ENCODE measurements at regions not wholly inside any gene's neighbourhood (a gene's known extent, or its start where the extent isn't known, plus 50 kb on each side); places are given as distances from the start of the nearest gene placed in this dataset.

DNA sequence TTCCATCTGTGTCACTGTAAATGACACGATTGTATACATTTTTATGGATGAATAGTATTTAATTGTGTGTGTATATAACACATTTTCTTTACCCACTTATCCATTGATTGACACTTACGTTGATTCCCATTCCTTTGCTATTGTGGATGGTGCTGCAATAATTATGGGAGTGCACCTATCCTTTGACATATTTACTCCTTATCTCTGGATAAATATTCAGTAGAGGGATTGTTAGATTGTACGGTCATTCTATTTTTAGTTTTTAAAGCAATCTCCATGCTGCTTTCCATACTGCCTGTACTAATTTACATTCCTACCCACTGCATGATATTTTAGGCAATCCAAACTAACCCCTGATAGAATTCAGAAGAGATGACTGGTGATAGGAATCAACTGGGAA, 980.1 kb downstream of the FSTL5 start:
- no peak overlapping the region for H3K4me3 Mint-ChIP-seq
- DNase-seq (ENCODE audit: low spot score in 2 of 2, unreplicated experiment in 2 of 2): no peak
- no peaks in the 10 kb centered on the region for H3K27me3 Mint-ChIP-seq (ENCODE audit: low read depth)
- TF ChIP-seq, protein P1, sequence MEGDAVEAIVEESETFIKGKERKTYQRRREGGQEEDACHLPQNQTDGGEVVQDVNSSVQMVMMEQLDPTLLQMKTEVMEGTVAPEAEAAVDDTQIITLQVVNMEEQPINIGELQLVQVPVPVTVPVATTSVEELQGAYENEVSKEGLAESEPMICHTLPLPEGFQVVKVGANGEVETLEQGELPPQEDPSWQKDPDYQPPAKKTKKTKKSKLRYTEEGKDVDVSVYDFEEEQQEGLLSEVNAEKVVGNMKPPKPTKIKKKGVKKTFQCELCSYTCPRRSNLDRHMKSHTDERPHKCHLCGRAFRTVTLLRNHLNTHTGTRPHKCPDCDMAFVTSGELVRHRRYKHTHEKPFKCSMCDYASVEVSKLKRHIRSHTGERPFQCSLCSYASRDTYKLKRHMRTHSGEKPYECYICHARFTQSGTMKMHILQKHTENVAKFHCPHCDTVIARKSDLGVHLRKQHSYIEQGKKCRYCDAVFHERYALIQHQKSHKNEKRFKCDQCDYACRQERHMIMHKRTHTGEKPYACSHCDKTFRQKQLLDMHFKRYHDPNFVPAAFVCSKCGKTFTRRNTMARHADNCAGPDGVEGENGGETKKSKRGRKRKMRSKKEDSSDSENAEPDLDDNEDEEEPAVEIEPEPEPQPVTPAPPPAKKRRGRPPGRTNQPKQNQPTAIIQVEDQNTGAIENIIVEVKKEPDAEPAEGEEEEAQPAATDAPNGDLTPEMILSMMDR (IDR thresholded peaks at IDR 0.05; ENCODE audit: unreplicated experiment): no peak
- H3K36me3 Mint-ChIP-seq: no peaks in the 10 kb centered on the region
- no peaks in the 10 kb centered on the region for H3K9me3 Mint-ChIP-seq
- H3K27ac Mint-ChIP-seq: no peak overlapping the region
- peaks cover 7% of the 10 kb centered on the region for H3K4me1 Mint-ChIP-seq

DNA sequence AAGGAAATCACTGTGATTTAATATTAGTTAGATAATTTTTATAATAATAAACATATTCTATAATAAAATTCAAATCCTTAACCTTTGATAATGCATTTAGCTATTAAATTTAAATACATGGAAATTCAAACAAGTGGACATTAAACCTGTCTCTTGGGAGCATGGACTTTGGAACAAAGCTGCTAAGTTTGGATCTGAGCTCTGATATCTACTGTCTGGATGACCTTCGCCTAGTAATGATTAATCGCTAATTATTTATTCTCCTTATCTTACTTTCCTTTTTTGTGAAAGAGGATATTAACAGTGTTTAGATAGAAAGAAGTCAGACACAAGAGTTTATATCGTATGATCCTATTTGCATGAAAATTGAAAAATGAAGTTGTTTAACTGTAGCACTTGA, 980.9 kb downstream of the FSTL5 start:
- no peaks in the 10 kb centered on the region for H3K36me3 Mint-ChIP-seq
- no peaks in the 10 kb centered on the region for H3K9me3 Mint-ChIP-seq
- no peak overlapping the region for H3K27ac Mint-ChIP-seq
- no peak for DNase-seq (ENCODE audit: low spot score in 2 of 2, unreplicated experiment in 2 of 2)
- no peaks in the 10 kb centered on the region for H3K27me3 Mint-ChIP-seq (ENCODE audit: low read depth)
- peaks cover 7% of the 10 kb centered on the region for H3K4me1 Mint-ChIP-seq
- TF ChIP-seq, protein P1 (IDR thresholded peaks at IDR 0.05; ENCODE audit: unreplicated experiment): no peak
- no peak overlapping the region for H3K4me3 Mint-ChIP-seq

DNA sequence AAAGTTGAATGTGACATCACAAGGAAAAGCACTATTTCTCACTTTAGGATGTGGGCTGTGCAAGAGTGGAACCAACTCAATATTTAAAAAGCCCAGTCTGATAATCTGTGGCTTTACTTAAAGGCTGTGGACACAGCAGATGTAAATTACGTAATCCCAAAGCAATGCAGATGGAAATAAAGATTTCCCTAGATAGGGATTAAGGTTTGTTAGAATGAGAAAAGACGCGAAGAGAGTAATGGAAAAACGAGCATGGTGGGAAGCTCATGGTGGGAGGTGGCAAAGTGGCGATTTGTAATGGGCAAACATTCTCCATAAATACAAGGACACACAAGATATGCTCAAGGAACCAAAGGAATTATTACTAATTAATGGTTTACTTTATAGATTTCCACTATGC, 985.5 kb downstream of the FSTL5 start:
- no peaks in the 10 kb centered on the region for H3K27me3 Mint-ChIP-seq (ENCODE audit: low read depth)
- H3K36me3 Mint-ChIP-seq: no peaks in the 10 kb centered on the region
- no peak overlapping the region for H3K27ac Mint-ChIP-seq
- H3K9me3 Mint-ChIP-seq: no peaks in the 10 kb centered on the region
- TF ChIP-seq, protein P1 (IDR thresholded peaks at IDR 0.05; ENCODE audit: unreplicated experiment): no peak
- no peaks in the 10 kb centered on the region for H3K4me1 Mint-ChIP-seq
- no peak overlapping the region for H3K4me3 Mint-ChIP-seq
- DNase-seq (ENCODE audit: low spot score in 2 of 2, unreplicated experiment in 2 of 2): no peak

DNA sequence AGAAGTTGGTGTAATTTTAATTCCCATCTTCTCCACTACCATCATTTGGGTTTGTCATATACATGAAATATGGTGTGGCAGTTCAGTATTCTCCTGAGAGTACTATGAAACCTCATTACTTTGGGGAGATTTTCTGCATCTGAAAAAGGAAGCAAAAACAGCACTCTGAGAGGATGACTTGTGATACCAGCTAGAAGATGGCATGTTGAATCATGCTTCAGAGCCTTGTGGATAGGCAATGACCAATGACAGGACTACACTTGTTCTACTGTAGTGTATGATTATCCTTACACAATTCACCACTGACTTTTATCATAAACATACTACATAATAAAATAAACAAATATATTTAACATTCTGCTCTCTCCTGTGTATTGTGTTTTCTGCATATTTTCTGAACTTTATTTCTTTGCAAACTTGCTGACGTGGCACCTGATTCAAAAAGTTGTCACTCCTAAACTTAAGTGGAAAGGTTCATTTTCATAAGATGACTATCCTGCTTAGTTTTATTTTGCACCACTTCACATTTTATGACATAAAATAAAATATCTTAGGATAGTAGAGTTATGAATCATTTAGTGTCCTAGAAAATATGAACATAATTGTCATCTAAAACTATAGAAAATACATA, 991.3 kb downstream of the FSTL5 start:
- Mint-ChIP-seq H3K36me3 (no peaks in the 10 kb centered on the region), H3K27ac (no peak overlapping the region), H3K4me3 (no peak overlapping the region), H3K4me1 (no peaks in the 10 kb centered on the region), H3K9me3 (peaks cover 5% of the 10 kb centered on the region), H3K27me3 (ENCODE audit: low read depth) (no peaks in the 10 kb centered on the region)
- TF ChIP-seq, protein P1 (IDR thresholded peaks at IDR 0.05; ENCODE audit: unreplicated experiment): no peak
- no peak for DNase-seq (ENCODE audit: low spot score in 2 of 2, unreplicated experiment in 2 of 2)

DNA sequence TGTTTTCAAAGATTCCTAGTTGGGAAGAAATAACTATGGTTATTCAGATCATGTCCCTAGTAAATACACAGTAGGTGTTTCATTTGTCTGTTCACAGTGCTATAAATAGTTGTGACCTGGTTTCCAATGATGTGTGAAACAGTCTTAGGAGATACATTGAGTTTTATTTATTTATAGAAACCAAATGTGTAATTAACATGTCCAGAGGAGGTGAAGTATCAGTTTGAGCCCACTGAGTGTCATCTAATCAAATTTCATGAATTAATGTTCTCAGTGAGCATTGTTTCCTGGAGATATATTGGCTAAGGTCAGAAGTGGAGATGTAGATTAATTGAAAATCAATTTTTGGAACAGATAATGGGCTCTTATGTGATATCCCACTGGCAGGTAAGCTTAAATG, 996.3 kb downstream of the FSTL5 start:
- peaks cover 18% of the 10 kb centered on the region for H3K4me1 Mint-ChIP-seq
- H3K36me3 Mint-ChIP-seq: no peaks in the 10 kb centered on the region
- DNase-seq (ENCODE audit: low spot score in 2 of 2, unreplicated experiment in 2 of 2): no peak
- peaks cover 9% of the 10 kb centered on the region for H3K9me3 Mint-ChIP-seq
- no peaks in the 10 kb centered on the region for H3K27me3 Mint-ChIP-seq (ENCODE audit: low read depth)
- no peak overlapping the region for H3K27ac Mint-ChIP-seq
- no peak overlapping the region for H3K4me3 Mint-ChIP-seq
- TF ChIP-seq, protein P1 (IDR thresholded peaks at IDR 0.05; ENCODE audit: unreplicated experiment): no peak

DNA sequence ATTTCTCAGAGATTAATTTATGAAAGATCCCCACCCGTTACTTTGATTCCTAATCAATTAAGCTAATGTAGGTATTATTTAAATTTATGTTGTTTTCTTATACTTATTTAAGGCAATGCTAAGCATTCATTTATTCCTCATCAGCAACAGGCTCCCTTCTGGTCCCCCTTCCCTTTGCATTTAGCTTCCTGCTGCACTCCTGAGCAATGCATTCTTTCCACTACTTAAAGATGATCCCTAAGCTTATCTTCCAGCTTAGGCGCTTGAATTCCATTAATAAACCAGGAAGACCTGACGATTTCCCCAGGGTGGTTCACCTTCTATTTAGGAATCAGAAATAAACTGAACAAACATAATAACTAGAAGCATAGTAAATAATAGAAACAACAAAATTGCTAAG, 1003.1 kb downstream of the FSTL5 start:
- H3K27me3 Mint-ChIP-seq (ENCODE audit: low read depth): no peaks in the 10 kb centered on the region
- peaks cover 23% of the 10 kb centered on the region for H3K4me1 Mint-ChIP-seq
- no peak for DNase-seq (ENCODE audit: low spot score in 2 of 2, unreplicated experiment in 2 of 2)
- no peaks in the 10 kb centered on the region for H3K36me3 Mint-ChIP-seq
- no peak overlapping the region for H3K4me3 Mint-ChIP-seq
- H3K27ac Mint-ChIP-seq: no peak overlapping the region
- peaks cover 5% of the 10 kb centered on the region for H3K9me3 Mint-ChIP-seq
- TF ChIP-seq, protein P1 (IDR thresholded peaks at IDR 0.05; ENCODE audit: unreplicated experiment): no peak
